Activated naive CD8-positive, alpha-beta T cell treated with anti-CD3 and anti-CD28 coated beads, Interleukin-2, amount 50 U/mL, for 16 hours (primary cell): ENCODE measurements at regions not wholly inside any gene's neighbourhood (a gene's known extent, or its start where the extent isn't known, plus 50 kb on each side); places are given as distances from the start of the nearest gene placed in this dataset.

Source experiments
- DNase-seq: peaks from one replicate; pipeline ENCODE4 v3.0.0-alpha.2; 2020; ENCODE audit warnings: low read depth, low spot score

GRCh38 chr1:98075626-98076025, 154.8 kb upstream of the DPYD start:
- no peak for DNase-seq

DNA sequence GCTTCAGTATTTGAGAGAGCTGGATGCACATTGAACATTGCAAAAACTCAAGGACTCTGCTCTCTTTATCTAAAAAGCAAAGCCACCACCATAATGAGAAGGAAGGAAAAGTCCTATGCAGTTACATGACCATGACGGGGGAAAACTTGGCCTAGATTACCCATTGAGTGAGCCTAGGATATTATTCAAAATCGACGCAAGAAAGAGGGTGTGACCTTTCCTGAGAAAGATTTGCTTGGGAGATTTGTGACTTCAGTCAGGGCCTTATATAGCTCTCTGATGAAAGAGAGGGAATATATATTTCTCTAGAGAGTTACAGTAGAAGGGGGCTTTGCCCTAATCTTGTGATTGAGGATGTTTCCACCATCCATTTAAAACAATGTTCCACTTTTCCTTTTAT, 153.0 kb upstream of the DPYD start:
- DNase-seq: no peak

GRCh38 chr1:98073106-98073505, 152.3 kb upstream of the DPYD start:
- no peak for DNase-seq

DNA sequence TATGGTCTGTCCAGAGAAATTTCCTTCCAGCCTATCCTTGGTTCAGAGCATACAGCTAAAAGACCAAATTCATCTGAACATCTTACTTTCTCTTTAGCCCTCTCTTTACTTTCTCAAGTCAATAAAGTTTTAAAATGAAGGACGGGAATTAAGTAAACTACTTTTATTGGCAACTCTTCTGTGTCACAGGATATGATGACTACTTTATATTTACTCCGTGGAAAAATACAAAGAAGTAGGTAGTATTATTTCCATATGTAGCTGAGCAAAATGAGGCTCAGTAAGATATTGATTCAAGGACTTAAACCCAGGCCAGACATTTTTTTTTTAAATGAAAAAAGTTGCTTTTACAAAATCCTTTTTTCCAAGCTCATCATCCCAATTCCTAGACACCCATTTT, 151.2 kb upstream of the DPYD start:
- DNase-seq: no peak

GRCh38 chr1:98068016-98068415, 147.2 kb upstream of the DPYD start:
- no peak for DNase-seq

- DNase-seq: no peak
These were observed 146.1 kb upstream of the DPYD start for GRCh38 chr1:98066911-98067310.

DNA sequence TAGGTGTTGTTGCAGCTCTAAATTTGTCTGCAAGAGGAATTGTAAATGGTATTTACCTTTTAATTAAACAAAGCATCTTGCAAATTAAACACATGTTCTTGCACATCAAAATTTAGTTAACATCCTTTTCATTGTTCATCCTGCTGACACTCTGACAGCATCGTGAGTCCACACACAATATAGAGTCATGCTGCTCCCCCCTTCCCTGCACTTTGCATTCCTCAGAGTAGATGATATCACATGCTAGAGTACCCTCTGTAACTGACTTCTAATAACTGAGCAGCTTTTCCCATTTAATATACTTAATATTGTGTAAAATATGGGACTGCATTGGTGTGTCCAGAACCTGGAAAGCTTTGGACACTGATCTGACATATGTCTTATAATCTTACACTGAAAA, 138.8 kb upstream of the DPYD start:
- no peak for DNase-seq

- DNase-seq: no peak
These were observed 137.8 kb upstream of the DPYD start for GRCh38 chr1:98058676-98059075.

- DNase-seq: no peak
These were observed 136.5 kb upstream of the DPYD start for GRCh38 chr1:98057236-98057910.

GRCh38 chr1:98056781-98057180, 135.9 kb upstream of the DPYD start:
- DNase-seq: no peak

DNA sequence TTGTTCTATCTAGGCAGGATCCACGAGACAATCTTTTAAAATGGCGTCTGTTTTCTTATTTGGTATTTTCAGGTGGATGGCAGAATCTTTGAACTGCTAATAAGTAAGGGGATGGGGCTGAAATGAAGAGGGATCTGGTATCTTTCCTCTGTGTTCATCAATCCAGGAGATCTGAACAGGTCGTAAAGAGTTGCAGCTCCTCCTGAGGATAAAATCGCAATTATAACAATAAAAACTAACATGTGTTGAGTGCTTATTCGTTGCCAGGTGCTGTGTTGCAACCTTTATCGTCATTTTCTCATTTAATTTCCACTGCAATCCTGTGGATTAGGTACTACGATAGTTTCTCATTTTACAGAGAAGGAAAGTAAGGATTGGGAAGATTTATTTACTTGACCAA, 134.6 kb upstream of the DPYD start:
- DNase-seq: no peak

DNA sequence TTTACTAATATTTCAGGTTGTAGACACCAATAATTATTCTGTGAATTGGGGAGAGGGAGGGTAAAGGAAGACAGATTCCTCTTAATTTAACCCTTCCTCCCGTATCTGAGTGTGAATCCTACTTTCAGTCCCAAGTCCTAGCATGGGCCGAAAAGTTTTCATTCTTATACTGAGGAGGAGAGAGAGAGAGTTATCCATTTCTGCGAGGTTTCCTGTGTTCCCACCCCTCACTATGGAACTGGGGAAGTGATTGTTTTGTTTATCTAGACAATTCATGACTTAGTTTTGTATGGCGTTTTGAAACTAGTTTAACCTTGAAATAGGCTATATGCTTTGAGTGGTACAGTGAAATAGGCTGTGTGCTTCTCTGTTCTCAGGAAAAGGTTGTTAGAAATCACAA, 134.0 kb upstream of the DPYD start:
- no peak for DNase-seq

GRCh38 chr1:98054367-98054701, 133.5 kb upstream of the DPYD start:
- no peak for DNase-seq

DNA sequence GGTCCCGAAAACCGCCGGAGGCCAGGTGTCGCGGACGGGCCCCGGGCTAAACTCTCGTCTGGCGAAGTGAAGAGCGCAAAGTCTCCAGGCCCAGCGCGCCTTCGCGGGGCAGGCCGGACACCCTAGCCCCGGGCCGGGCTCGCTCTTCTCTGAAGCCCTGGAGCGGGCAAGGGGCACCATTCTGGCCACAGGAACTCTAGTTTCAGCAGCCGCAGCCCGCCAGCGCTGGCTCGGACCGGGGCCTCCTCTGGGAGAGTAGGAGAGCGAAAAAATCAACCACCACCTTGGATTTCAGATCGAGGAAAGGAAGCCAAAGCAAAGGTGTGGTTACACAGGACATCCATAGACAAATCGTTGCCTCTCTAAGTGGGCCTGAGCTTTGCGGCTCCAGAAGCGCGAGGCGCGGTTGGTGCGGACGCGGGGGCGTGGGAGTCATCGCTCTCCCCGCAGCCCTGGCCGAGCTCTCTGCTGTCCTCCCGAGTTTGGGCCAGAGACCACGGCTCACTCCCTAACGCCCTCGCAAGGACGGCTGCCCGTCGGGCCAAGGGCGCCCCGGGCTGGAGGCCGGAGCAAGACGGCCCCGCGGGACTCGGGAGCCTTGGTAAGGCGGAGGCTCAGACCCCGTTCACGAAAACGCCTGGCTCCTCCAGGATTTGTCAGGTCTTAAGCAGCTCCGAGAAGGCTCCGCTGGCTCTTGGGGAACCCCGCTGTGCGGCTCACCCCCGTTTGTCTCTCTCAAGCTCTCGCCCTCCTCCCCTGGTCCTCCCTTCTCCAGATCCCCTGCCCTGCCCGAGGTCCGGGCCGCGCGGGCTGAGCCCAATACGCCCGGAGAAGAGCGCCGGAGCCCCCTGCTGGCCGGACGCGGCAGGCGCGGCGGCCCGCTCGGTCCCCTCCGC, 132.9 kb upstream of the DPYD start:
- no peak for DNase-seq

GRCh38 chr1:98051065-98051675, 130.3 kb upstream of the DPYD start:
- DNase-seq: peak; percentile 31

DNA sequence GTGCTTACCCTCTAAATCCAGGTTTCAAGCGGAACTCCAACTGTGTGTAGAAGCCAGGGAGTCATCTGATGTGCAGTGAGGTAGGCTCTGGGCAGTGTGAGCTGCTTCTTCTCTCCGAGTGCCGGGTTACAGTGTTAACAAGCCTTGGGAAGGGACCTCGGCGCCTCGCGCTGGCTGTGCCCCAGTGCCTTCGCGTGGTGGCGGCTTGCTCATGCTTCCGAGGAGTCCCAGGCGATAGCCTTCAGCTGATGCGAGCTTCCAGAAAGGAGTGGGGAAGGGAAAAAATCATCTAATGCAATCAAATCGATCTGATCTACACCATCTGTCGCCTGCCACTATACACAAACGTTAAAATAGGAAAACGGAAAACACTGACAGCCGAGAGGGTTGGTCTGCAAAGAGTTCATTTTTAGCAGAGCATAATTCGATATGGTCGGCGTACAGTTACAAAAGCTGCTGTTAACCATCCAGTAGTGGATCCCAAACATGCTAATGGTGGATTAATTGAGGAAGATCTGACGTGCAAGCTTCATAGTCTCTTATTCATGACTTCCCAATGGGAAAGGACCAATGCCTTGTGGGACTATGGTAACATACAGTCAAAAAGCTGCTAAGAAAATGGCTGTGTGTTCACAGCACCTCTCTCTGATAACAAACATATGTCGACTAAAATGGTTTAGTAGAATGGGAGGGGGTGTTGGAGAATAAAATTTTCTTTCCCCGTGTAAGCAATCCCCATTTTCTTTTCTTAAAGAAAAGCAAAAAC, 128.7 kb upstream of the DPYD start:
- no peak for DNase-seq

DNA sequence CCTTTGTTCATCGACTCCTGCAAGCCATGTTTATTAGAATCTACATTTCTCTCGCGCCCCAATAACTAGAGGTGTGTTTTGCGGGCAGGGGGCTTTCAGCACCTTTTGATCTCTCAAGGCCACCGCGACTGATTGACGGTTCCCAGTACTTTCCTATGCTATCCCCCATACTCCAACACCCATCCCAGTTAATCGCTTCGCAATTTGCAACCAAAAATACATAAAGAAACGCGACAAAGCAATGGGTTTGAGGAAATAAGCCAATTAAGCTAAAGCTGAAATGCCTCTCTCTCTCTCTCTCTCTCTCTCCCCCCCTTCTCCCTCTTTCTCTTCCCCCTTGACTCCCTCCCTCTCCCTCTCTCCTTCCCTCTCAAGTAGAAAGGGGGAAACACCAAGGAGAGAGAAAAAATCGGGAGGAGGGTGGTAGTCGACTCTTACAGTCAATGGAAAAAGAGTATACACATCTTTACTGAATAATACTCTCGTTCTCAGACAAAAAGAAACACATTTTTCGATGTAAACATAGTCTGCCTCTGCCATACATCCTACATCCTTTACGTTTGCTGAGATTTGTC, 128.0 kb upstream of the DPYD start:
- no peak for DNase-seq

GRCh38 chr1:98048244-98048643, 127.4 kb upstream of the DPYD start:
- DNase-seq: no peak

- no peak for DNase-seq
These were observed 126.3 kb upstream of the DPYD start for GRCh38 chr1:98047171-98047570.

DNA sequence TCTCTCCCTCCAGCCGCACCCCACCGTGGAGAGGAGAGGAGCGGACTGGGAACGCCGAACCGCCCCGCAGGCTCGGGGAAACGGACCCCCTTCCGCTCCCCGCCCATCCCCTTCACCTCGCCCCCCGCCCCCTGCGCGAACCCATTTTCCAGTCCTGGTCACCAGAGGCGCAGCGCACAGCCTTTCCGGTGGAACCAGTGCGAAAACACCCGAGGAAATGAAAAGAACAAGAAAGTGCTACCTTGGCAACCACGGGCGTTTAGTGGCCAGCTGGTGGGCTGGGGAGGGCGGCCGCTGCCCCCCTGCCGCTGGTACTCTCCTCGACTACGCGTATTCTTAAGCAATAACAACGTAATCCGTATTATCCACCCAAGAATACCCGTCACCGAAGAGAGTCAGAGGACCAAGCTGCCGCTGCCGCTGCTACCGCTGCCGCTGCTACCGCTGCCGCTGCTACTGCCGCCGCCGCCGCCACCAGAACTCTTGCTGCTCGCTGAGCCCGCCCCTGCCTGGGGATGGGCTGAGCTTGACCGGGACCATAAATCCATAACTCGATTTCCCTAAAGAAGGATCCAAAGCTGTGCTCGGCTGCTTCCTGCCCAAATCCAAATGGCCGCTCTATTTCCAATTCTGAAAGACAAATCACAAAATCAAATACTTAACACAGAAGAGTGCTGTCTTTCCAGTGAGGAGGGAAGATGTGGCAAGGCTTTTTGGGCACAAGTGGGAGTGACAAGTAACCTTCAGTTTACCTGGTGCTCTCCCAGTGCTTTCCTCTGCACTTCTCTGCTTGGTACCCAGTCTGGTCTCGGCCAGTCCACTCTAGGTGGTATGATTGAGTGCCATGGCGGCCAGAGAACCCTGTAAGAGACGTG, 125.2 kb upstream of the DPYD start:
- no peak for DNase-seq
